ENCODE measurements at regions not wholly inside any gene's neighbourhood (a gene's known extent, or its start where the extent isn't known, plus 50 kb on each side); places are given as distances from the start of the nearest gene placed in this dataset.

- TF ChIP-seq, protein P1, sequence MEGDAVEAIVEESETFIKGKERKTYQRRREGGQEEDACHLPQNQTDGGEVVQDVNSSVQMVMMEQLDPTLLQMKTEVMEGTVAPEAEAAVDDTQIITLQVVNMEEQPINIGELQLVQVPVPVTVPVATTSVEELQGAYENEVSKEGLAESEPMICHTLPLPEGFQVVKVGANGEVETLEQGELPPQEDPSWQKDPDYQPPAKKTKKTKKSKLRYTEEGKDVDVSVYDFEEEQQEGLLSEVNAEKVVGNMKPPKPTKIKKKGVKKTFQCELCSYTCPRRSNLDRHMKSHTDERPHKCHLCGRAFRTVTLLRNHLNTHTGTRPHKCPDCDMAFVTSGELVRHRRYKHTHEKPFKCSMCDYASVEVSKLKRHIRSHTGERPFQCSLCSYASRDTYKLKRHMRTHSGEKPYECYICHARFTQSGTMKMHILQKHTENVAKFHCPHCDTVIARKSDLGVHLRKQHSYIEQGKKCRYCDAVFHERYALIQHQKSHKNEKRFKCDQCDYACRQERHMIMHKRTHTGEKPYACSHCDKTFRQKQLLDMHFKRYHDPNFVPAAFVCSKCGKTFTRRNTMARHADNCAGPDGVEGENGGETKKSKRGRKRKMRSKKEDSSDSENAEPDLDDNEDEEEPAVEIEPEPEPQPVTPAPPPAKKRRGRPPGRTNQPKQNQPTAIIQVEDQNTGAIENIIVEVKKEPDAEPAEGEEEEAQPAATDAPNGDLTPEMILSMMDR (IDR thresholded peaks at IDR 0.05): no peak
Observed at GRCh38 chr5:3899093-3899492, 303.5 kb downstream of the IRX1 start.

GRCh38 chr5:3904584-3904983, 309.0 kb downstream of the IRX1 start:
- TF ChIP-seq, protein P1 (IDR thresholded peaks at IDR 0.05): no peak

DNA sequence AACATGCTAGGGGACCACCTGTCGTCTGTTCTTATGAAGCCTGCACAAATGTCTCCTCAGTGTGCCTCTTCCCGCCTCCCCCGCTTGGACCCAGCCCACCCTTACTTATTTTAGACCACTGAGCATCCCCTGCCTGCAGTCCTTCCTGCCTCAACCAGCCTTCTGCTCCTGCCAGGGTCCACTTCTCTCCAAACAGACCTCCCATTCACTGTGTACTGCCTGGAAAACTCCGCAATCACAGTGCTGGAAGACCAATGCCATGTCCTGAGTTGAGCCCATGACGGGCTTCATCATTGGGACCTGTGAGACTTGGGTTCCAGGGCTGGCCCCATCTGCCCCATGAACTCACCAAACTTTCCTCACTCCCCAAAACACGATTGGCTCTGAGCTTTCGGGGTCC, 309.4 kb downstream of the IRX1 start:
- TF ChIP-seq, protein P1 (IDR thresholded peaks at IDR 0.05): no peak

DNA sequence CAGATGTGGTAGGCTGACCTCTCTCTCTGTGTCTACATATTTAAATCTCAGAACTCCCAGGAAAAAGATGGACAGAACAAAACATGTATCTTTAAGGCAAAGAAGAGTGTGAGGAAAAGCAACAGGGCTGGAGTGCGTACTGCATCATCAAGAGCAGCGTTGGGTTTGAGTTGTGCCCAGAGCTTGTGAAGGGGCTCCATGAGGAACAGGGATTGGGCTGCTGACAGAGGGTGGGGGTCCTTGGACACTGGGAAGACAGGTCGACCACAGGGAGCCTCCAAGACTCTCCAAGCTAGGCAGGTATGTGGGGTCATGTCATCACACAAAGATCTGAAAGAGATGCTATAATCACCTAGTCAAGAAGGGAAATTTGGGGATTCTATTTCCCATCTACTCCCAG, 309.9 kb downstream of the IRX1 start:
- TF ChIP-seq, protein P1 (IDR thresholded peaks at IDR 0.05): no peak

- TF ChIP-seq, protein P1 (IDR thresholded peaks at IDR 0.05): no peak
Observed at GRCh38 chr5:3911111-3911510, 315.5 kb downstream of the IRX1 start.

DNA sequence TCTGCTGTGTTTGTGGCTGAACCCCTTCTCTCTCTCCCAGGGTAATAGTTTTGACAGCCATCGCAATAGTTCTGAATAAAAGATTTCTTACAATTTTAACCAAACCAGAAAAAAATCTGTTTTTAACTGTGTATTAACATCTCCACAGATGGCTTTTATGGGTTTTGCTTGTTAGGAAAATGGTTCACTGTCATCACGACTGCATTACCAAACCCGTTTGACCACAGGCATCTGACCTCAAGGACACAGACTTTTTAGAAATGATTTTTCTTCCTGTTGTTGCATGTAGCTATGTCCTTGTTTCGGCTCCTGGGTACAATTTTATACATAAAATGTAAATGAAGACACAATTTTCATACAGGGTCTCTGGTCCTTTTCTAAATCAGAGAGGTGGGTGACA, 316.1 kb downstream of the IRX1 start:
- TF ChIP-seq, protein P1 (IDR thresholded peaks at IDR 0.05): no peak

- TF ChIP-seq, protein P1 (IDR thresholded peaks at IDR 0.05): no peak
Observed at GRCh38 chr5:3912790-3913189, 317.2 kb downstream of the IRX1 start.

DNA sequence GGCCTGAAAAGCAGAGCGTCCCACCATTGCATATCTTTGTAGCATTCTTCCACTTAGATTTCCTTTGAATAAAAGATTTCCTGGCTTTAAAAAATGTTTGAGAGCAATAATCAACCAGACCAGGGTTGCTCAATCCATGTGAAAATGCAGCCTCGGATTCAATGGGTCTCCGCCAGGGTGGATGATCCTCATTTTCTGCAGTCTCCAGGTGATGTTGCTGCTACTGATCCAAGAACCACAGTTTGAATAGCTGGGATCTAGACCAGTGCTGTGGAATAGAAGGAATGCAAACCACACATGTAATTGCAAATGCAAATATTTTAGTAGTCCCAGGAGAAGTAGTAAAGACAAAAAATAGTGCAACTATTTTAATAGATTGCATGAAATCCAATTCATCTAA, 317.6 kb downstream of the IRX1 start:
- TF ChIP-seq, protein P1 (IDR thresholded peaks at IDR 0.05): no peak

All from LNCAP (cell line).